Parathyroid adenoma (tissue), 2 donors: ENCODE measurements at regions not wholly inside any gene's neighbourhood (a gene's known extent, or its start where the extent isn't known, plus 50 kb on each side); places are given as distances from the start of the nearest gene placed in this dataset.
"Not testable (repeated sequence)": the region's sequence is repeated elsewhere in the genome, so short reads cannot be mapped to it uniquely, and the experiment has no call there.

Experiments
- H2AFZ ChIP-seq: fragments of 300-600 bp; sonication (generic); one replicate; pipeline ENCODE4 v1.7.0; 2017; ENCODE audit warnings: antibody characterized with exemption, mild to moderate bottlenecking
- H3K27ac ChIP-seq: fragments of 300-600 bp; sonication (generic); one replicate; pipeline ENCODE4 v1.7.0; 2017
- H3K27me3 ChIP-seq: fragments of 300-600 bp; sonication (generic); one replicate; pipeline ENCODE4 v1.7.0; 2017; ENCODE audit warnings: low read length; ENCODE audit not compliant: control insufficient read depth, insufficient read depth
- H3K36me3 ChIP-seq: fragments of 300-600 bp; sonication (generic); one replicate; pipeline ENCODE4 v1.7.0; 2017; ENCODE audit warnings: low read length; ENCODE audit not compliant: control insufficient read depth, insufficient read depth
- H3K4me1 ChIP-seq: fragments of 300-600 bp; sonication (generic); one replicate; pipeline ENCODE4 v1.7.0; 2017; ENCODE audit warnings: control low read depth
- H3K4me2 ChIP-seq: fragments of 300-600 bp; sonication (generic); one replicate; pipeline ENCODE4 v1.7.0; 2017; ENCODE audit warnings: low read length
- H3K4me3 ChIP-seq: fragments of 300-600 bp; sonication (generic); one replicate; pipeline ENCODE4 v1.7.0; 2017; ENCODE audit warnings: low read depth, low read length
- H3K79me2 ChIP-seq: fragments of 300-600 bp; sonication (generic); one replicate; pipeline ENCODE4 v1.7.0; 2017; ENCODE audit warnings: control low read depth
- H3K9ac ChIP-seq: fragments of 300-600 bp; sonication (generic); one replicate; pipeline ENCODE4 v1.7.0; 2017; ENCODE audit warnings: mild to moderate bottlenecking
- H3K9me3 ChIP-seq: fragments of 300-600 bp; sonication (generic); one replicate; pipeline ENCODE4 v1.7.0; 2017; ENCODE audit warnings: low read length; ENCODE audit not compliant: control insufficient read depth
- CTCF ChIP-seq: fragments of 300-600 bp; sonication (generic); IDR thresholded peaks from one replicate; pipeline ENCODE4 v1.7.0; 2017; ENCODE audit warnings: antibody characterized with exemption, mild to moderate bottlenecking
- donor health status: primary hyperparathyroidism.

DNA sequence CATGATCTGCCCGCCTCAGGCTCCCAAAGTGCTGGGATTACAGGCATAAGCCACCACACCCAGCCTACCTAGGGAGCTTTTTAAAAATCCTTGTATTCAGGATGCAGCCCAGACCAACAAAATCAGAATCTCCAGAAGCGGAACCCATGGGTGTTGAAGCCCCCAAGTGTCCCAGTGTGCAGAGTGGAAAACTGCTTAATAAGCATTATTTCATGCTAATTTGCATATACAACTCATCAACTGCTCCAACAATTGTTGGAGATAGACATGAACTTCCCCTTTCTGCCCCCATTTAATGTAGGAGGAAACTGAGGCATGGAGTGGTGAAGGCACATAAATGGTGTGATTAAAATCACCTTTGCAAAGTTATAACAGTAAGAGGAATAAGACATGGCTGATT, 84.3 kb upstream of the C16orf82 start:
- no peaks in the 10 kb centered on the region for H3K9me3 ChIP-seq
- TF ChIP-seq CTCF, result no peak

DNA sequence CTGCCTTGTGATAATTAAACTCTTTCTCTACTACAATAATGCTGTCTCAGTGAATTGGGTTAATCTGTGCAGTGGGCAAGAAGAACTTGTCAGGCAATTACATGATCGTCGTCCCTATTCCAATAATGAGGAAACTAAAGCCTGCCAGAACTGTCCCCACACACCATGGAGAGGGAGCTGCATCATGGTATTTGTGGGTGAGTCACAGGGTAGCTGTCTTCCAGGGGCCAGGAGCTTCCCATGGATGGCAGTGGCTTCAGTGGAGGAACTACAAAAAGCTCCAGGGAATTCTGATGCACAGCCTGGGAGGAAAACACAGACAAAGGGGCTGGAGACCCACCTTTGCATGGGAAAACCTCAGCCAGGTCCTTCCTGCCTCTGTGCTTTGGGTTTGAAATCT, 83.3 kb upstream of the C16orf82 start:
- no peaks in the 10 kb centered on the region for H3K4me1 ChIP-seq
- no peaks in the 10 kb centered on the region for H3K27me3 ChIP-seq
- no peak overlapping the region for H3K4me3 ChIP-seq
- H2AFZ ChIP-seq, result no peak overlapping the region
- no peak for TF ChIP-seq CTCF
- no peaks in the 10 kb centered on the region for H3K36me3 ChIP-seq
- H3K4me2 ChIP-seq, result no peak overlapping the region
- no peak overlapping the region for H3K9ac ChIP-seq
- no peaks in the 10 kb centered on the region for H3K9me3 ChIP-seq
- no peaks in the 10 kb centered on the region for H3K79me2 ChIP-seq
- no peak overlapping the region for H3K27ac ChIP-seq

More for the DNA sequence above, 84.3 kb upstream of the C16orf82 start:
- H3K27me3 ChIP-seq, result no peaks in the 10 kb centered on the region
- no peak overlapping the region for H3K4me2 ChIP-seq
- no peak overlapping the region for H3K4me3 ChIP-seq
- no peak overlapping the region for H3K9ac ChIP-seq
- H3K79me2 ChIP-seq, result no peaks in the 10 kb centered on the region
- no peak overlapping the region for H3K27ac ChIP-seq
- no peak overlapping the region for H2AFZ ChIP-seq
- no peaks in the 10 kb centered on the region for H3K4me1 ChIP-seq
- H3K36me3 ChIP-seq, result no peaks in the 10 kb centered on the region

GRCh38 chr16:26985100-26986065, 81.3 kb upstream of the C16orf82 start:
- Histone ChIP-seq H2AFZ (no peak overlapping the region), H3K4me1 (no peaks in the 10 kb centered on the region), H3K27ac (no peak overlapping the region), H3K36me3 (no peaks in the 10 kb centered on the region), H3K9ac (no peak overlapping the region), H3K4me3 (no peak overlapping the region), H3K4me2 (no peak overlapping the region), H3K27me3 (no peaks in the 10 kb centered on the region), H3K79me2 (no peaks in the 10 kb centered on the region), H3K9me3 (no peaks in the 10 kb centered on the region)
- no peak for TF ChIP-seq CTCF

- Histone ChIP-seq H3K36me3 (no peaks in the 10 kb centered on the region), H3K9me3 (no peaks in the 10 kb centered on the region), H3K4me2 (no peak overlapping the region), H3K4me1 (no peaks in the 10 kb centered on the region), H3K9ac (no peak overlapping the region), H3K79me2 (no peaks in the 10 kb centered on the region), H2AFZ (no peak overlapping the region), H3K27ac (no peak overlapping the region), H3K27me3 (no peaks in the 10 kb centered on the region), H3K4me3 (no peak overlapping the region)
- no peak for TF ChIP-seq CTCF
Observed at GRCh38 chr16:26987597-26988010, 79.1 kb upstream of the C16orf82 start.

- Histone ChIP-seq H3K27me3 (no peaks in the 10 kb centered on the region), H3K4me2 (no peak overlapping the region), H3K9me3 (no peaks in the 10 kb centered on the region), H3K79me2 (no peaks in the 10 kb centered on the region), H2AFZ (no peak overlapping the region), H3K27ac (no peak overlapping the region), H3K4me1 (no peaks in the 10 kb centered on the region), H3K36me3 (no peaks in the 10 kb centered on the region), H3K9ac (no peak overlapping the region), H3K4me3 (no peak overlapping the region)
- TF ChIP-seq CTCF, result no peak
Observed at GRCh38 chr16:26988186-26988585, 78.5 kb upstream of the C16orf82 start.

GRCh38 chr16:26990384-26991120, 76.2 kb upstream of the C16orf82 start:
- H3K4me2 ChIP-seq, H3K9me3 ChIP-seq, H3K4me3 ChIP-seq, H2AFZ ChIP-seq, H3K9ac ChIP-seq, H3K27me3 ChIP-seq, H3K79me2 ChIP-seq, H3K27ac ChIP-seq, H3K36me3 ChIP-seq, H3K4me1 ChIP-seq: not testable (repeated sequence)
